ENCODE measurements at regions not wholly inside any gene's neighbourhood (a gene's known extent, or its start where the extent isn't known, plus 50 kb on each side); places are given as distances from the start of the nearest gene placed in this dataset.
A peak's percentile ranks its signal among the peaks of the same experiment; 100 is the strongest.

DNA sequence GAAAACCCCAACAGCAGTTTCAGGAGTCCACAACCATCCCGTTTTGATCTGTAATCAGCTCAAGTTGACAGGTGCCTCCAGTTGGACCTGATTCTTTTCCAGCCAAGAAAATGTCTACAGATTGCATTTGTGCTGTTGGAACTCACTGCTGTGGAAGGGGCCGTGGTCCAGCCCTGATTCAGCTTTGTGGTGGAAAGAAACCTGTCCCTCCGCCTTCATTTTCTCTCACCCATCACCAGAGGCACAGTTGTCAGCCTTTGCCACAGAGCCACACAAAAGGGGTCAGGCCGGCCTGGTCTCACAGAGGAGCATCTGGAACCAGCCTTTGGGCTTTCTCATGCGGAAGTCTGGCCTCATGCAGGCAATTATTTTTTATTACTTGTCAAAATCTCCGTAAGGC lies 483.6 kb downstream of the GADD45G start:
- CTCF ChIA-PET = interaction anchor here (0.8 to 1.8 kb wide), 4 partner anchors 14 to 495 kb away, joined by 3 to 4 read pairs (median 4); no protein-coding TSS in a partner anchor
- H3K27me3 Mint-ChIP-seq (ENCODE audit: low read depth) = peaks cover 51% of the 10 kb centered on the region
- no peaks in the 10 kb centered on the region for H3K36me3 Mint-ChIP-seq (ENCODE audit: low read depth)
- no peak overlapping the region for H3K4me3 Mint-ChIP-seq
- H3K4me1 Mint-ChIP-seq (ENCODE audit: low read depth) = peaks cover 16% of the 10 kb centered on the region
- no peak for ATAC-seq
- H3K27ac Mint-ChIP-seq = no peak overlapping the region
- POLR2A ChIA-PET = no interaction called here
- no peaks in the 10 kb centered on the region for H3K9me3 Mint-ChIP-seq (ENCODE audit: insufficient read depth)
- DNase-seq = no peak

DNA sequence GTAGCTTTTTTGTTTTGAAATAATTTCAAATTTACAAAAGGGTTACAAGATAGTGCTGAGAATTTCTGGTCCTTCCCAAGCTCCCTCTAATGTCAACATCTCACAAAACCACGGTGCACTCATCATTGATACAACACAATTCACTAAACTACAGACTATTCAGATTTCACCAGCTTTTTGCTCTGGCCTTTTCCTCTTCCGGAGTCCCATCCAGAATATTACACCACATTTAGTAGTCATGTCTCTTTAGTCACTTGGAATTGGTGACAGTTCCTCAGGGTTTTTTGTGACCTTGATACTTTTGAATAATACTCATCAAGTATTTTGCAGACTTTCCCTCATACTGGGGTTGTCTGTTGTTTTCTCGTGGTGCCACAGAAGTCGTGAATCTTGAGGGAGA lies 484.0 kb downstream of the GADD45G start:
- H3K27me3 Mint-ChIP-seq (ENCODE audit: low read depth) = peaks cover 55% of the 10 kb centered on the region
- DNase-seq = no peak
- CTCF ChIA-PET = interaction anchor here (0.8 to 1.8 kb wide), 4 partner anchors 13 to 495 kb away, joined by 3 to 4 read pairs (median 4); no protein-coding TSS in a partner anchor
- H3K4me1 Mint-ChIP-seq (ENCODE audit: low read depth) = peaks cover 20% of the 10 kb centered on the region
- H3K4me3 Mint-ChIP-seq = no peak overlapping the region
- no peak overlapping the region for H3K27ac Mint-ChIP-seq
- POLR2A ChIA-PET = interaction anchor here (0.6 kb wide), 1 partner anchor 20 kb away, joined by 3 read pairs; no protein-coding TSS in a partner anchor
- ATAC-seq = no peak
- no peaks in the 10 kb centered on the region for H3K36me3 Mint-ChIP-seq (ENCODE audit: low read depth)
- H3K9me3 Mint-ChIP-seq (ENCODE audit: insufficient read depth) = no peaks in the 10 kb centered on the region

DNA sequence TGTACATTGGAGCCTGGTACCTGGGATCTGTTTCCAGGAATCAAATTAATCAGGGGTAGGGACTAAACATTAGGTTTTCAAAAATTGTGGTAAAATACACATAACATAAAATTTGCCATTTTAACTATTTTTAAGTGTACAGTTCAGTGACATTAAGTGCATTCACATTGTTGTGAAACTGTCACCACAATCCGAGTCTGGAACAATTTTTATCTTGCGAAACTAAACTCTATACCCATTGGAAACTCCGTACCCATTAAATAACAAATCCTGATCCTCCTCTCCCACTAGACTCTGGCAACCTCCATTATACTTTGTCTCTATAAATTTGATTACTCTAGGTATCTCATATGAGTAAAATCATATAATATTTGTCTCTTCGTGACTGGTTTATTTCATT lies 486.2 kb downstream of the GADD45G start:
- POLR2A ChIA-PET = no interaction called here
- H3K4me3 Mint-ChIP-seq = no peak overlapping the region
- peaks cover 57% of the 10 kb centered on the region for H3K27me3 Mint-ChIP-seq (ENCODE audit: low read depth)
- no peaks in the 10 kb centered on the region for H3K36me3 Mint-ChIP-seq (ENCODE audit: low read depth)
- DNase-seq (no peak), ATAC-seq (no peak)
- H3K27ac Mint-ChIP-seq = no peak overlapping the region
- CTCF ChIA-PET = interaction anchor here (1.3 to 2.4 kb wide), 2 partner anchors 9 to 488 kb away, joined by 3 to 14 read pairs; no protein-coding TSS in a partner anchor
- peaks cover 27% of the 10 kb centered on the region for H3K4me1 Mint-ChIP-seq (ENCODE audit: low read depth)
- H3K9me3 Mint-ChIP-seq (ENCODE audit: insufficient read depth) = no peaks in the 10 kb centered on the region

DNA sequence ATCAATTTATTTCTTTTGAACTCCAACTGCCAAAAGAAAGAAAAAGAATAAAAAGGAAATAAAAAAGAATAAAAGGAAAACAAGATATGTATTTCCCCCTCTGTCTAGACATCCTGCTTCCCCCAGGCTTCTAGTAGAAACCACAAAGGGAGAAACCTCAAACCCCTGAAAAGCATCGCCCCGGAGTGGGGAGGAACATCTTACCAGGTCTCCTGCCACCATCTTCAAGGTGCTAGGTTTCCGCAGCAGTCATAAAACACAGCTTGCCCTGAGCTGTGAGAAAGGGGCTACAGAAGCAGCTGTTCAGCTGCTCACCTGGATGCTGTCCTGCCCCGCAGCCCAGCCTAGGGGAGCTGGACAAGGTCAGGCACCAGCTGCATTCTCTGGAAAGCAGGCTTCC lies 487.7 kb downstream of the GADD45G start:
- DNase-seq = peak; percentile 41
- ATAC-seq = peak; percentile 69
- ChIA-PET CTCF (interaction anchor here (1.2 to 2.4 kb wide), 4 partner anchors 9 to 516 kb away, joined by 3 to 14 read pairs (median 6); no protein-coding TSS in a partner anchor), POLR2A (no interaction called here)
- no peak overlapping the region for H3K4me3 Mint-ChIP-seq
- peaks cover 27% of the 10 kb centered on the region for H3K4me1 Mint-ChIP-seq (ENCODE audit: low read depth)
- H3K9me3 Mint-ChIP-seq (ENCODE audit: insufficient read depth) = no peaks in the 10 kb centered on the region
- H3K27ac Mint-ChIP-seq = no peak overlapping the region
- peaks cover 57% of the 10 kb centered on the region for H3K27me3 Mint-ChIP-seq (ENCODE audit: low read depth)
- H3K36me3 Mint-ChIP-seq (ENCODE audit: low read depth) = no peaks in the 10 kb centered on the region

DNA sequence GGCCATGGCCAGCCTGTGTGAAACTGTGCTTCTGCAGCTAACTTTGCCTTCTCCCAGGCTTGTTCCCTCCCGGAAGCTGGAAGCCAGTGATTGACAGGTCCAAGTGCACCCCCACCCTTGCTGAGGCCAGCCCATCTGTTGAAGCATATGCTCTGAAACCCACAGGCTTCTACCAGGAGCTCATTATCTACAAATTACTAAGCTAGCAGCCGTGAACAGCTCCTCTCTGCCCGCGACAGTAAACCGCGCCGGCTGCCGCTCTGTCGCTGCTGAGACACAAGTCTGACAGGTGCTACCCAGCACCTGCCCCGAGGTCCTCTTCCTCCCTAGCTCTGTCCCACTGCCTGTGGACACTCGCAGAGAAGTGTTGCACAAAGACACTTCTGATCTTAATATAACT lies 490.9 kb downstream of the GADD45G start:
- Mint-ChIP-seq H3K27ac (no peak overlapping the region), H3K27me3 (ENCODE audit: low read depth) (peaks cover 38% of the 10 kb centered on the region), H3K4me1 (ENCODE audit: low read depth) (peaks cover 27% of the 10 kb centered on the region), H3K36me3 (ENCODE audit: low read depth) (no peaks in the 10 kb centered on the region), H3K4me3 (no peak overlapping the region), H3K9me3 (ENCODE audit: insufficient read depth) (no peaks in the 10 kb centered on the region)
- ChIA-PET POLR2A (no interaction called here), CTCF (interaction anchor here (1.4 to 5.0 kb wide), 4 partner anchors 96 to 498 kb away, joined by 4 to 68 read pairs (median 22); partner anchors contain the start of gene GADD45G)
- ATAC-seq = peak; percentile 48
- no peak for DNase-seq

DNA sequence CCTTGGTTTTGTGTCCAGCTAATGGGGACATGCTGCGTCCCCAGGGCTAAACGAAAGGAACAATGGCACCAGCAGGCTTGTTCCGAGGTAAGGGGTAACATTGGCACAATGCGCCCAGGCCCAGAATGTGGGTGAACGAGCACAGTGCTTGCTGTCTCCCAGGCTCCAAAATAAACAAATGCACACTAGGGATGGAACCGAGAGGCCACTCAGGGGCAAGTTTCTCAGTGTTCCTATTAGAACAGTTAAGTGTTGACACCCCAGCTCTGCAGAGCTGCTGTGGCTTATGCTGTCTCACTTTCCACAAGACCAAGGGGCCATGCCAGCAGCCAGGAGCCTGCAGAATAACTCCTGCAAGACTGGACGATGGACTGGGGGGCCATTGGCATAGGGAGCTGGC lies 492.4 kb downstream of the GADD45G start:
- ChIA-PET CTCF (interaction anchor here (4.6 to 5.0 kb wide), 2 partner anchors 495 to 499 kb away, joined by 41 to 68 read pairs; partner anchors contain the start of gene GADD45G), POLR2A (no interaction called here)
- Mint-ChIP-seq H3K36me3 (ENCODE audit: low read depth) (no peaks in the 10 kb centered on the region), H3K4me3 (no peak overlapping the region), H3K4me1 (ENCODE audit: low read depth) (peaks cover 28% of the 10 kb centered on the region), H3K9me3 (ENCODE audit: insufficient read depth) (no peaks in the 10 kb centered on the region), H3K27ac (no peak overlapping the region), H3K27me3 (ENCODE audit: low read depth) (peaks cover 31% of the 10 kb centered on the region)
- no peak for DNase-seq
- ATAC-seq = no peak

DNA sequence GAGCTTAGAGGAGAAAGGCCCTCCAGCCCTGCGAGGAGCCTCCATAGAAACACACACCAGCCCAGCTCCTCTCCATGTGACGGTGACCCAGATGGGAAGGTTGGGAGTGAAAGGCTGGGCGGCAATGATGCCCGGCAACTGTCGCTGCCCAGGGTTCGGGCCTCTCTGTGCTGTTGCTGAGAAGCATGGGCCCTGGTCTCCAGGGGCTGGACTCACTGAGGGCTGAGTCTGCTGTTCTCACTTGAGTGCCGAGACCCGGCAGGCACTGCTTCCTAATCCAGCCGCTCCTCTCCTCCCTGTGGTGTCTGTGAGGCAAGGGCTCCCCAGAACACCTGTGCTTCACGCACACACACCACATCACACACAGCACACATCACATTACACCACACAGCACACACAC lies 493.6 kb downstream of the GADD45G start:
- Mint-ChIP-seq H3K36me3 (ENCODE audit: low read depth) (no peaks in the 10 kb centered on the region), H3K9me3 (ENCODE audit: insufficient read depth) (no peaks in the 10 kb centered on the region), H3K27ac (no peak overlapping the region), H3K4me1 (ENCODE audit: low read depth) (peaks cover 24% of the 10 kb centered on the region), H3K4me3 (no peak overlapping the region), H3K27me3 (ENCODE audit: low read depth) (peaks cover 26% of the 10 kb centered on the region)
- no peak for ATAC-seq
- DNase-seq = no peak
- CTCF ChIA-PET = interaction anchor here (4.6 to 5.0 kb wide), 2 partner anchors 496 to 500 kb away, joined by 41 to 68 read pairs; partner anchors contain the start of gene GADD45G
- POLR2A ChIA-PET = no interaction called here

DNA sequence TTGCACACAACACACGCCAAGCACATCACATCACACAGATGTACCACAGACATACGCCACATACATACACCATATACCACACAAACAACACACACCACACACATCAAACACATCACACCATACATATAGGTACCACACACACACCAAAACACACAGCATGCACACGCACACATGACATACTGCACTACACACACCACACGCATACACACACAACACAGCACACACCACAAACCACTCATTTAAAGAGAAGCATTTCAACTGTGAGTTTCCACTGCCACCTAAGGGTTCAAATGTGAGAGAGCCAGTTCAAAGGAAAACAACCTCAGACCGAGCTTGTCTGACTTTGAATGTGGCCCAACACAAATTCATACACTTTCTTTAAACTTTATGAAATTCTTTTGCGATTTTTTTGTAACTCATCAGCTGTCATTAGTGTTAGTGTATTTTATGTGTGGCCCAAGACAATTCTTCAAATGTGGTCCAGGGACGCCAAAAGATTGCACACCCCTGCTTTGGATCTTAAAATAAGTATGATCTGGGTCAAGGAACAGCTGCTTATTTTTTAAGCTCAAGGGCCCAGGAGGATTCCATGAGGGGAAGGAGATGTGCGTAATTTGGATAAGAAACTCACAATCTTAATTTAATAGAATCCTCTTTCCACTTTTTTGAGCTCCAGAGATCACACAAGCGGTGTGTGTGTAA lies 494.6 kb downstream of the GADD45G start:
- no peaks in the 10 kb centered on the region for H3K9me3 Mint-ChIP-seq (ENCODE audit: insufficient read depth)
- H3K4me1 Mint-ChIP-seq (ENCODE audit: low read depth) = peaks cover 28% of the 10 kb centered on the region
- CTCF ChIA-PET = interaction anchor here (0.6 to 5.1 kb wide), 27 partner anchors 9 to 528 kb away, joined by 3 to 287 read pairs (median 3); partner anchors contain the start of gene GADD45G
- no peaks in the 10 kb centered on the region for H3K36me3 Mint-ChIP-seq (ENCODE audit: low read depth)
- POLR2A ChIA-PET = no interaction called here
- no peak overlapping the region for H3K4me3 Mint-ChIP-seq
- H3K27ac Mint-ChIP-seq = no peak overlapping the region
- ATAC-seq = no peak
- H3K27me3 Mint-ChIP-seq (ENCODE audit: low read depth) = peaks cover 19% of the 10 kb centered on the region
- DNase-seq = no peak

DNA sequence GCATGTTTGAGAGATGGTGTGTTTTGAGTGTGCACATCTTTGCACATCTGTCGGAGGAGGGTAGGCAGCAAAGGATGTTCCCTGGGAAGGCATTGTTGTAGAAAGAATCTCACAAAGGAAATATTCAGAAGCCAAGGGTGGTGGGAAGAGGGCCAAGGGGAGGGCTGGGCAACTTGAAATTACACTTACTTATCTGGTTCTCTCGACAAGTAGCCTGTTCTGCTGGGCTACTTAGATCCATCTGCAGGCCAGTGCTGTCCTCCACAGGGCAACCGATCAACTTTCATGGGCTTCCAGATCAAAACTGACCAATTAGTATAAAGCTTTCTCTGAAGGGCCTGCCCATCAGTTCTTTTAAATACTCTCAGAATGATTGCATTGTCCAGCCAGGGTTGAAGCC lies 495.2 kb downstream of the GADD45G start:
- H3K9me3 Mint-ChIP-seq (ENCODE audit: insufficient read depth) = no peaks in the 10 kb centered on the region
- H3K27ac Mint-ChIP-seq = no peak overlapping the region
- no peak overlapping the region for H3K4me3 Mint-ChIP-seq
- peaks cover 19% of the 10 kb centered on the region for H3K27me3 Mint-ChIP-seq (ENCODE audit: low read depth)
- H3K4me1 Mint-ChIP-seq (ENCODE audit: low read depth) = peaks cover 28% of the 10 kb centered on the region
- no peaks in the 10 kb centered on the region for H3K36me3 Mint-ChIP-seq (ENCODE audit: low read depth)
- no peak for DNase-seq
- CTCF ChIA-PET = interaction anchor here (0.6 to 5.1 kb wide), 27 partner anchors 10 to 528 kb away, joined by 3 to 287 read pairs (median 3); partner anchors contain the start of gene GADD45G
- POLR2A ChIA-PET = interaction anchor here (1.1 kb wide), 1 partner anchor 502 kb away, joined by 4 read pairs; no protein-coding TSS in a partner anchor
- no peak for ATAC-seq

DNA sequence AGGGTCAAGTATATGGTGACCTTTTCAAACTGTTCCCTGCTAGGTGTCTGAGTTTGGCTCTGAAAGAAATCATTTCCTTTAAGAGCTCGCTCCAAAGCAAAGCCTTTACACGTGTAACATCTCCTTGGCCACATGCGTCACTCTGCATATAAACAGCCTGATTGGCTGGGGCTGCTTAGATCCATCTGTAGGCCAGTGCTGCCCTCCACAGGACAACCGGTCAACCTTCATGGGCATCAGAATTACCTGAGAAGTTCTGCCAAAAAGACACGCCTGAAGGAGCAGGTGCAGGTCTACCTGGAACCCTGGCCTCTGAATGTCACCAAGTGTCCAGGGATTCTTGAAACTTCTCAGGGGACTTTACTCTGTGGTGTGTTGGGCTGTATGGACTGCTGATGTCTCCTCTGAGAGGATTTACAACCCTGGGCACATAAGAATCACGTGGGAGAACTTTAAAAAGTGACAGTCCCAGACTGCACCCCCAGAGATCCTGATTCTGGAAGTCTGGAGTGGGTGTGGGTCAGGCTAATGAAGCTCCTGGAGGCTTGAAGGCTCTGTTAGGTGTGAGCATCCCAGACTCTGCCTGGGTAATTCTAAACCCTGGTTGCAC lies 497.6 kb downstream of the GADD45G start:
- no peaks in the 10 kb centered on the region for H3K9me3 Mint-ChIP-seq (ENCODE audit: insufficient read depth)
- peaks cover 11% of the 10 kb centered on the region for H3K27me3 Mint-ChIP-seq (ENCODE audit: low read depth)
- no peak overlapping the region for H3K4me3 Mint-ChIP-seq
- H3K36me3 Mint-ChIP-seq (ENCODE audit: low read depth) = no peaks in the 10 kb centered on the region
- H3K4me1 Mint-ChIP-seq (ENCODE audit: low read depth) = peaks cover 20% of the 10 kb centered on the region
- ATAC-seq = peak; percentile 98
- no peak overlapping the region for H3K27ac Mint-ChIP-seq
- POLR2A ChIA-PET = interaction anchor here (1.0 kb wide), 1 partner anchor 500 kb away, joined by 3 read pairs; no protein-coding TSS in a partner anchor
- CTCF ChIA-PET = interaction anchor here (0.6 to 5.1 kb wide), 30 partner anchors 9 to 1901 kb away, joined by 3 to 287 read pairs (median 4); partner anchors contain the start of gene GADD45G
- DNase-seq = peak; percentile 87

DNA sequence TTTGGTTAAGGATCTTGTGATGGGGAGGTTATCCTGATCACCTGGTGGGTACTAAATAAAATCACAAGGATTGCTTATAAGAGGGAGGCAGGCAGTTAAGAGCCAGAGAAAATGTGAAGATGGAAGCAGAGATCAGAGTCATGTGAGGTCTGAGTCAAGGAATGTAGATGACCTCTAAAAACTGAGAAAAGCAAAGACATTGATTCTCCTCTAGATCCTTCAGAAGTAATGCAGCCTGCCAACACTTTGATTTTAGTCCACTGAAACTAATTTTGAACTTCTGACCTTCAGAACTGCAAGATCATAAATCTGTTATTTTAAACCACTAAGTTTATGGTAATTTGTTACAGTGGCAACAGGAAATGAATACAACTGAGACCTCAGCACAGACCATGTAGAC lies 499.0 kb downstream of the GADD45G start:
- Mint-ChIP-seq H3K9me3 (ENCODE audit: insufficient read depth) (no peaks in the 10 kb centered on the region), H3K27ac (no peak overlapping the region), H3K4me1 (ENCODE audit: low read depth) (peaks cover 20% of the 10 kb centered on the region), H3K27me3 (ENCODE audit: low read depth) (peaks cover 10% of the 10 kb centered on the region), H3K4me3 (no peak overlapping the region), H3K36me3 (ENCODE audit: low read depth) (no peaks in the 10 kb centered on the region)
- CTCF ChIA-PET = interaction anchor here (0.9 to 5.1 kb wide), 4 partner anchors 8 to 511 kb away, joined by 3 to 287 read pairs (median 15); partner anchors contain the start of gene GADD45G
- no peak for DNase-seq
- POLR2A ChIA-PET = no interaction called here
- ATAC-seq = no peak

All from activated CD8-positive, alpha-beta T cell treated with anti-CD3 and anti-CD28 coated beads, Interleukin-2, amount 10 ng/mL, durations not matched to agents 7 days and 5 days (primary cell).